GM19023 (cell line): ENCODE measurements at regions not wholly inside any gene's neighbourhood (a gene's known extent, or its start where the extent isn't known, plus 50 kb on each side); places are given as distances from the start of the nearest gene placed in this dataset.

Experiments
- ATAC-seq: cut with Tn5 transposase; IDR thresholded peaks from one replicate; pipeline ENCODE4 v1.9.1; 2021; ENCODE audit warnings: mild to moderate bottlenecking, moderate library complexity; ENCODE audit not compliant: unreplicated experiment

DNA sequence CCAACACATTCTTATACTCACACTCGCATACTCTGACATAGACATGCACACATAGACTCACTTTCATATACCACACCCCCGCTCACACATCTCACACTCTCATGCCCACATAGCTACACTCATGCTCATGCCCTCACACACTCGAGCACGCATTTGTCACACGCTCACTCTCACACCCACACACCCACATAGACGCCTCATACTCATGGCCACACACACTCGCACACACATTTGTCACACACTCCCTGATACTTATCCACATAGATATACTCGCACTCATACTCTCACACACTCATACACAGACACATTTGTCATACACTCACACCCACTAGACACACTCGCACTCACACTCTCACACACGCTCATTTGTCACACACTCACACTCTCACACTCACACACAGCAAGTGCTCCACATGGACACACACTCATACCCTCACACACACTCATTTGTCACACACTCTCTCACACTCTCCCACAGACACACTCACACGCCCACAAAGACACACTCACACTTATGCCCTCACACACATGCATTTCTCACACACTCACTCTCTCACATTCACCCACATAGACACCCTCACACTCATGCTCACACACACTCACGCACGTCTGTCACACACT lies 50.9 kb downstream of the TNP1 start:
- ATAC-seq, result no peak

DNA sequence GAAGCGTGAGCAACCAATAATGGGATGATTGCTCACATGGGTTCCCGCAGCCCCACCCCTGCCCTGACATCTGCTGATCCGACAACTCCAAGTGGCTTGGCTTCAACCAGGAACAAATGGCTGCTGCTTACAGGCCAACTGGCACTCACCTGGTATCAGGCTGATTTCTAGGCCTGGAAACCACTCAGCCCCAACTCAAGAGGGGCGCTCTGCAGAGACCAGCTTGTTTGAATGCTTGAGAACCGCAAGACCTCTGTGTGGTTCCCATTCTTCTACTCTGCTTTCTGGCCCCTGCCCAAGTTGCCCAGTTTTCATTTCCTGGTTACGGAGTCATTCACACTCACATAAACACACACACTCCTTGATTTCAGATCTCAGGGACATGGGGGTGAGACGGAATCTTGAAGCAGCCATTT lies 52.0 kb downstream of the TNP1 start:
- ATAC-seq, result no peak

DNA sequence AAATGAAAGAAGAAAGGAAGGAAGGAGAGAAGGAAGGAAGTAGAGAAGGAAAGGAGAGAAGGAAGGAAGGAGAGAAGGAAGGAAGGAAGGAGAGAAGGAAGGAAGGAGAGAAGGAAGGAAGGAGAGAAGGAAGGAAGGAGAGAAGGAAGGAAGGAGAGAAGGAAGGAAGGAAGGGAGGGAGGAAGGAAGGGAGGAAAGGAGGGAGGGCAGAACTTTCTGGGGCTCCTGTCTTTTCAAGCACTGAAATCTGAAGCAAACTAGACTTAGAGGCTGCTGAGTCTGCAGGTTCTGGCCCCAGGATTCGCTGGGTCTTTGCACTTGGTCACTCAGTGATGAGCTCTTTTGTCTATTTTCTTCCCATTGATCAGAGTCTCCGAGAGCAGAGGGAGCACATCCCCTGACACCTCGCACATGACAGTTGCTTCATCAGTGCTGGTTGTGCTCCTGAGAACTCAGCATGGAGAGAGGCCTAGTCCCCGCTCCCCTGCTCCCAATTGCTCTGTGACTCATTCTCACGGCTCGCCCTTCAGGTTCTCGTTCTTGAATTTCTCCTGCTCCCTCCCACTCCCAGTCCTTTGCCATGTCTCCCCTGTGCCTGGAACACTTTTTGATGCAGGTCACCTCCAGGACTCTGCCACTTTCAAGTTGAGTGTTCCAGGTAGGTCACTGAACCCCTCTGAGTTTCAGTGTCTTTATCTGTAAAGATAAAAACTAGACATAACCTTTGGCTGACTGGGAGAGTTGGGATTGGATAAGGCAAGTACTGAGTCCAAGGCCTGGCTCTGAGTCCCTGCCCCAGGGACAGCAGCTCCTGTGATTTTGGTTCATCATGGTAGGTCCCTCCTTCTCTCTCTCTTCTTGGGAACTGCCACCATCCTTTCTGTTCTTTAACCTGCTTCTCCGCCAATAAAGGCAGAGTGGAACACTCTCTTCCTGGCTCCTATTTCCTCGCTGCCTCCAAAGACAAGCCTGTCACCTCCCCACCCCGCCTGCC lies 55.2 kb downstream of the TNP1 start:
- no peak for ATAC-seq

DNA sequence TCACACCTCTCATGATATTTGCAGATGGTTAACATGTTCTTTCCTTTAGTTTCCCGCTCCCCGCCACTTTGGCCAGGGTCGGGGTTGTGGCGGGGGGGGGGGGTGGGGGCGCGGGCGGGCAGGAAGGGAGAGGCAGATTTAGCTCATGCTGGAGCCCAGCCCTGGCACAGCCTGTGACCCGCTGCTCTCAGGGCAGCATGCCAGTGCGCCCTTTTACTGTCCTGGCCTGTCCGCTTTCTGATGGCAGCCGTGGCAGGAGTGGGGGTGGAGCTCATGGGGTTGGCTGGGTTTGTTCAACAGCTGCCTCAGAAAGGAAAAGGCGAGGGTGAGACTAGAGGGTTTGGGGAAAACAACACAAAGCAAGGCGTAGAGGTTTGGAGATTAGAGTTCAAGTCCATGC lies 56.1 kb downstream of the TNP1 start:
- ATAC-seq, result no peak

DNA sequence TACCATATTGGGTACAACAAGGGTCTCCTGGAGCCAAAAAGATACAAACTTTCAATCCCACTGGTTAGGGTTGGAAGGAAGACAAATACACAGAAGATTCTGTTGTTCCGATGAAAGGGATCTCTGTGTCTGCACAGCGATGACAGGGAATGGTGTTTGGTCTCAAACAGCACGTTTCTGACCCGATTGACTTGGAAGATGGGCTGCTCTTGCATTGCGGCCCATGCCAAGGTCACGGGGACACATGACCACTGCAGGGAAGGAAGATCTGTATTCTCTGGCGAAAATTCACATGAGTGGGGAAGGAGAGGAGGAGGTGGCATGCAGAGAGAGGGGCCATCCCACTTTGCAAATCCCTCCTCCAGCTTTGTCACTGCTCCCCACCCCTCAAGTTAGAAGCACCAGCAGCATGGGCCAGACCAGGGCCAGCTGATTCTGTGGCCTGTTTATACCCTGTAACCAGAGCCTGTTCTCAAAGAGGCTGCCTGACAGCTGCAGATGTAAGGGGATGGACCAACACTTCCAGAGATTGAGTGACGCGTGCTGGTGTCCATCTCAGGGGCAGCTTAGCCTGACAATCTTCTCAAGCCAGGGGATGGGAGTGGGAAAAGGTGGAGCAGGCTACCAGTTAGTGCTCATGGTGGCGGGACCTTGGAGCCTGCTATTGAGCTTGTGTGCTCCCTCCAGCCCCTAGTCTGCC lies 57.2 kb downstream of the TNP1 start:
- ATAC-seq, result no peak

DNA sequence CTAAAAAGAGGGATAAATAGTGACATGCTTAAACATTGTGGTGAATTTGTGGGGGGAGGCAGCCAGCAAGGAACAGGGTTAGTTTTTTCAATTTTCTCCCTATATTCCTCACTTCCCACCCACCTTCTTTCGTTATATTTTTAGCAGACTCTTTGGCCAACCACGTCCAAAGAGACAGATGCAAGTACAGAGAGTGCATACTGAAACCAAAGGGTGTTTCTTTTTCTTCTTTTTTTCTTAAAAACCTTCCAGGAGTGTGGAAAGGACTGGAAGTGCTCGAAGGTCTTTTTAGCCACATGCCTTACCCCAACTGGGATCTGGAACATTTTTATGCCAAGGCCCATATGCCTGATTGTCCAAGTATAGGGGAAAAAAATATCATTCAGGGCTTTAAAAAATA lies 59.0 kb downstream of the TNP1 start:
- no peak for ATAC-seq

DNA sequence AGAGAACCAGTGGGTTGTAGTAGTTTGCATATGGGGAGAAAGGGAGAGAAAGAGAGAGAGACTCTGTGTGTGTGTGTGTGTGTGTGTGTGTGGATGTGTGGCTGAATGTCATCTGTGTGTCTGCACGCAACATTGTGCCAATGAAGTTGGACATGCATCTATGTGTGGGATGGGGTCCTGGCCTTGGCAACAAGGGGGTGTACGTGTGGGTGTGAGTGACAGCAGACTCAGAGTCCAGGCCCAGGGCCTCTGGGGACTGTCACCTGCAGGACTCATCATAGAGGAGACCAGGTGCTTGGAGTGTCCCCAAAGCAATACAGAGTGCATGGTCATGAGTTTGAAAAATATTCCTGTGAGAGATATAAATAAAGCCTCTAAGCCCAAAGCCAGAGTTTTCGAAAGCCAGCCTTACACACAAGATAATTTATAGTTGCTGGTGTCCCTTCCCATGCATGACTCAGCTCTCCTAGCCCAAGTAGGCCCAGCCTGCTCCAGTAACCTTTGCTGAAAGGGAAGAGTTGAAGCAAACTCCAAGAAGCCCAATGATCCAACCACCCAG lies 59.9 kb downstream of the TNP1 start:
- ATAC-seq, result no peak

DNA sequence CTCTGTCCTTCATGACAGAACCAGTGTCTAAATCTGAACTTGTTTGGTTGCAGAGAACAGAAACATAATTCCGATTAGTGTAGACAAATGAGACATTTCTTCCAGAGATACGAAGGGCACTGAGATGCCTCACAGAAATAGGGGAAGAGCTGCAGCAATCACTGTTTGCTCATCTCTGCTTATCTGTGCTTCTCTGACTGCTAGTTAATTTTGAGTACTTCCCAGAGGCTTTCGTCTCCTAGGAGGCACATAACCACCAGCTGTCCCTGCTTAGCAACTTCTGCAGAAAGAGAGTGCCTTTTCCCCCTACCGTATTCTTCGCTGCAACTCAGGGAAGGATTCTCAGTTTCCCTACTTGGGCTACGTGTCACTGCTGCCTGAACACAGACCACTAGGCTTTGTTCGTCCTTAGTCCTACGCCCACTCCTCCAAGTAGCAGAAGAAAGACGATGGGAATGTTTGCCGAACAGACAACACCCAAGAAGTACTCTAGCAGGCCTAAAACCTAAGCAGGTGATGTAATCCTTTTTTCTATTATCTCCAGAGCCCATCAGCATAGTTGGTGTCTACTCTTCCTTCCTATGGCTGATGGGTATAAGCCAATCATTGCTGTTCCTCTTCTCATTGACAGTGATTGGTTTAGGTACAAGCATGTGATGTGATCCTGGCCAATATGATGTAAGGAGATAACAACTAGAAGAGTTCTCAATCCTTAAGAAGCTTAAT lies 63.6 kb downstream of the TNP1 start:
- ATAC-seq, result no peak

DNA sequence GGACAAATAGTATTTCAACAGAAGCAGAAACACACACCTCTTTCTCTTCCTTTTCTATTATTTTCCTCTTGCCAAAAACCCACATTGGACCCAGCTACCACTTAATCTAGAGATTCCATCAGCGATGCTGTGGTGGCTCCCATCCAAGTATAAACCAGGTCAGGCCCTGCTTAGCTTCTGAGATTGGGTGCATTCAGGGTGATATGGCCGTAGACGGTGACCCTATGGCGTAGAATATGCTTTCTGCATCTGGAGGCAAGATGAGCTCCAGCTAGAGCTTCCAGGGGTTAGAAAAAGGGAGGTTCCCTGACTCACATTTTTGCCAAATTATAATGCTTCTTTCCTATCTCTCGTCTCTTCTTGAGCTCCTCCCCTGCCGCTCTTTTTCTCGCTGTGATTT lies 66.5 kb downstream of the TNP1 start:
- no peak for ATAC-seq

DNA sequence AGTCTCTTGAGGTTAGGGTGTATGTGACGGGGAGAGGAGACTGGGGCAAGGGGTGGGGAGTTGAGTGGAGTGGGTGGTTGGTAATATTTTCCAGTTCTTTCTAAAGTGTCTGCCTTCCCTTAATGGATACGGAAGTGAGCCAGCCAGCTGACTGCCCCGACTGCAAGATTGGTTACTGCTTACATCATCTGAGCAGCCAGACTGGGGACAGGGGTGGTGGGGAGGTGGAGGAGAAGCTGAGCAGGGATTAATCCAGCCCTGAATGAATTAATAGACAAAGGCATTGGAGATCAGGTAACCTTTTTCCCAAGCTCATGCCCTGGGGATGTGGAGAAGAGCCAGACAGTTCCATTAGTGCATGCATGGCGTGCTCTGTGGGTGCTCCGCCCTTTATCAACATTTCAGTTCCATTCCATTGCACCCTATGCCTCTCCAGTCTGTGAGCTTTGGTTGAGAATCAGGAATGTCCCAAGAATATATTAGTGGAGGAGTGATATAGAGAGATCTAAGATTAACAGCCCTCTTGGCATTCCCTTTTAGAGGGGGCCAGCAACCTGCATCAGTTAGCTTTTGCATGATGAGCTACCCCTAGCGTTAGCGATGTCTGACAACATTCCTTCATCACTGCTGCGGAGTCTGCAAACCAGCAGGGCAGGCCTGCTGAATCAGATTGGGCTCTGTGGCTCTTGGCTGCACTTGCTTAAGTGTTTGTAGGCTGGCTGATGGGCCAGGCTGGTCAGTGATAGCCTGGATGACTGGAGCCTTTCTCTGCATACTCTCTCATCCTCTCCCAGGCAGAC lies 67.4 kb downstream of the TNP1 start:
- ATAC-seq, result no peak

DNA sequence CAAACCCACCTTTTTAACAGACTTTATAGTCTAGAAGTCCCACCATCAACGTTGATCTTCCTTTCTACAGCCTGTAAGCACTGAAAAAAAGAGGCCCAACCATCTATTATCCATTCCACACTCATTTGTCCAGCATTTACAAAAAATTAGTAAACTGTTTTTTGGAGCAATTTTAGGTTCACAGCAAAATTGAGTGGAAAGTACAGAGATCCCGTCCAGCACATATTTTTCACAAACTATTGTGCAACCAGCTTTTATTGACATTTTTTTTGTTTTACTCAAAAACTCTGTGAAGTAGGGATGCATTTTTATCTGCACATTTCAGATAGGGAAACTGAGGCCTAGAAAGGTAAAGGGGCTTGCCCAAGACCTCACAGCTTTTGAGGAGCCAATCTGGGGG lies 68.6 kb downstream of the TNP1 start:
- no peak for ATAC-seq

DNA sequence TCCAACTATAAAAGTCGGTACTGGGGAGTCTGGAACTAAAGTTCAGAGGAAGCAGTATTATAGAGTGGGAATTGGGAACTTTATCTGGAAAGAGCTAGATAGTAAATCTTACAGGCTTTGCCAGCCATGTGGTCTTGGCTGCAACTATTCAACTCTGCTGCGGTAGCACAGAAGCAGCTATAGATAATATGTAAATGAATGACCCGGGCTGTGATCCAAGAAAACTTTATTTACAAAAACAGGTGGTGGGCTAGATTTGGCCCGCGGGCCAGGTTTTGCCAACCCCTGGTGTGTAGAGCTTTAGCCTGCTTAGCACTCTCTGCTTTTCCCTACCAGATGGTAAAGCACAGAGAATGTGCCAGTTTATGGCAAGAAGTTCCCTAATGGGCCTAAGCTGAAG lies 70.8 kb downstream of the TNP1 start:
- no peak for ATAC-seq

DNA sequence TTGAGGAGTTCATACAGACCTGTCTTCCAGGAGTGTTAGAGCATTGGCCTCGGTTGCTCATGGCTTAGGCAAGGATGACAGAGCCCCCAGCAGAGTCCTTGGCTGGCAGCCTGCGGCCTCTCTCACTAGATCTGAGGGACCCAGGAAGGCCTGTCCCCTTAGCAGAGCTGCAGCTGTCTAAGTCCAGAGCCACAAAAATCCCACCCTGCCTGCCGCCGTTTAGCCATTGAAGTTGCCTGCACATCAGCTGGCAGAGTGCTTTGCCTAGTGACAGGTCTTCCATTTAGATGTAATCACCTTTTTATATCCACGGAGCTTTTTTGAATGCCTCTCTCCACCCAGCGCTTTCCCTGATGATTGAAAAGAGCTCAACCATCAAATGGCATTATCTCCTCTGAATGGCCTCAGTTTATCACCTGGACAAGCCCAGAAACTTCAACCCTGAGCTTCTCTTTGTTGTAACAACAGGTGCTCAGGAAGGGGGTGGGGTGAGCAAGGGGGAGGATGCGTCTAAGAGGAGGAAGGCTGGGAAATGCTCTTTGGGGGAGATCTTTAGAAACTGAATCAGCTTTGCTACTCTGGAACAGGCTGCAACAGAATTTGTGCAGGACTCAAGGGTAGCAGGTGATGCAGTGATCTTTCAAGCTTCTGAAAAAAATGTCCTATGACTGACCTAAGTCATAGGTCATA lies 71.9 kb downstream of the TNP1 start:
- ATAC-seq, result no peak

DNA sequence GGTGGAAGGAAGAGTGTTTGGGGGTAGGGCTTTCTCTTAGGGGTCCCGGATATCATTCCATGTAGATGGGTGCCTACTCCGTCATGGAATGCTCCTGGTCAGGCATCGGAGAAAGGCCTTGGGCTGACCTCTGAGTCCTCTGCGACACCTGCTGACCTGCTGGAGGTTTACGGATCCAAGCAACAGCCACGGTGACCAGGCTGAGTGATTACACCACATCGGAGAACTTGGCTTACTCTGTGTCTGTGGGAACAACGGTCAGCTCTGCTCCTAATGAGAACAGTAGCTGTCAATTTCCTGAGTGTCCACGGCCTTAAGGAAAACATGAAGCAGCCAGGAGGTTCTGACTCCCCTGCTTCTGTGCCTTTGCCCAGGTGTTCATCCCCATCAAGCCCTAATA lies 73.2 kb downstream of the TNP1 start:
- no peak for ATAC-seq

DNA sequence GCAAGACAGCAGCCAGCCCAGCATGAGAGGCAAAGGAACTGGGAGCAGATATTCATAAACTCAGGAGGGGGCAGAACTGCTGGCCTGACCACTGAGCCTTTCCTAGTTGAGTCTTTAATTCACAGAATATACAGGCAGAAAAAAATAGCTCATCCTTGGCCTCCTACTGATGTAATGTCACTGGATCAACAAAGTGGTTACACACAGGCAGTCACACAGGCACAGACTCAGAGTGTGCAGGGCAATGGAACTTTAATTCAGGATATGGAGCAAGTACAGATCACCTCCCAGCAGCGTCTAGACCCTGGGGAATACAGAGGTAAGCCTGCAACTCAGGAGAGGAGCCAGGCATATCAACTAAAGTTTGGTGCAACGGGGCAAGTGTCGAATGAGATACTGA lies 75.4 kb downstream of the TNP1 start:
- ATAC-seq, result no peak

DNA sequence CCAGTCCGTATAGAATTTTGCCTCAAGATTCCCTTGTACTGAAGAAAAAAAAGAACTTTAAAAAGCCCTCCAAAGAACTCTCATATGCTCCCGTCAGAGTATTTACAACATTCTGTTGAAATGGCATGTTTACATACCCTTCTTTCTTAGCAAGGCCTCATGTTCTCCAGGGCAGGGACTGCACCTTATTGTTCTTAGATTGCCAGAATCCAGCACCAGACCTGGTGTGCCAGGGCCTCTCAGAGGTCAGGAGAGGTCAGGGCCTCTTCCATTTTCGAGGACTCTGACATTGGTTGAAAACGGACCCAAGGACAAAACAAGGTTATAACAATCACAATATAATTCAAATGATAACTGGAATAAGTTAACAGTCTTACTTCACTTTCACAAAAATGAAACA lies 78.2 kb downstream of the TNP1 start:
- ATAC-seq, result no peak

DNA sequence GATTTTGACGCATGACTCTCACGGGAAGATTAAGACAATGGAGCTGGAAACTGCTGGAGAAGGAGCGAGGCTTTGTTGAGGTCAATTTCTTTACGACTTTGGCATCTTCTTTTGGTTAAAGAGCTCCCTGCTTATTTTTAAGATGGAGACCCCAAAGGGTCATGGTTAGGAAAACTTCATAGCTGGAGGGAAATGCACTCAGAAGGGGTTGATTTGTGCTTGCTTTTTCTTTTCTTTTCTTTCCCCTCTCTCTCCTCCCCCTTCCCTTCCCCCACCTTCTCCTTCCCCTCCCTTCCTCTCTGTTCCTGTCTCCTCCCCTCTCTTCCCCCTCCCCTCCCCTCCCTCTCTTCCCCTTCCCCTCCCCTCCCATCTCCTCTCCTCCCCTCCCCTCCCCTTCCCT lies 79.0 kb downstream of the TNP1 start:
- ATAC-seq, result no peak

DNA sequence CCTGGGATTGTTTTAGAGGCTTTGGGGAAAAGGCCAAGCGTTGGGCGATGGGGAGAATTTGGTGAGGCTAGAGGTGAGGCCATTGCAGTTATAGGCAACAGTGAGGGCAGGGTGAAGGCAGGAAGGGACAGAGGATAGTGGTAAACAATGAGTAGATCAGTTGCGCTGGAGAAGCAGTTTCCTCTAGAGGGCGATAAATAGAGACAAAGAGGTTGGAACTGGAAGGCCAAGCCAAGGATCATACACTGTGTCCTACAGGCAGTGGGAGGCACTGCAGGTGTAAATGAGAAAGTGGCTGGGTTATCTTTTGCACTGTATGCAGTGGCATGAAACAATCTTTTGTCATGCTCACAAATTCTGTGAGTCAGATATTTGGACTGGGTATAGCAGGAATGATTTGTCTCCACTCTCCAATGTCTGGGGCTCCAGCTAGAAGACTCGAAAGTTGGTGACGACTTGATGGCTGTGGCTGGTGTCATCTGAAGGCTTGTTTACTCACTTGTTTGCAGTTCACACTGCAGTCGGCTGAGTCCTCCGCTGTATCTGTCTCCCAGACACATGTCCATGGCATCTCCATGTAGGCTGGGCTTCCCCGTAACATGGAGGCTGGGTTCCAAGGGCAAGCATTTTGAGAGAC lies 82.1 kb downstream of the TNP1 start:
- ATAC-seq, result peak; percentile 92
